ENCODE measurements at regions not wholly inside any gene's neighbourhood (a gene's known extent, or its start where the extent isn't known, plus 50 kb on each side); places are given as distances from the start of the nearest gene placed in this dataset.

DNA sequence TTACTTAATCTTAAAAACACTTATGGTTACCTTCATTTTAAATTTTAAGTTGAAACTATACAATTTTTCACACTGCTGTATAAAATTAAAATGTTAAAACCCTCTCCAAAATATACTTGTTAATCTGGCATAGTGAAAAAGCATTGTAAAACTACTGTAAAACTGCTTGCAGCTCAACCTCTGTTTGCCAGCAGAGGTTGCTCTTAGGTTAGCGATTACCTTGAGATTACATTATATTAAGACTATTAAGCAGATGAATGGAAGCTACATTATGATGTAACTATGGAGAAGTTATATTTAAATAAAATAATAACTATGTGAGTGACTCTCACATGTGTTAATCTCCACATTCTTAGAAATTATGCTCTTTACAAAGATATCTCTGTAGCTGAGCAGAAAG is 143.6 kb upstream of the SLITRK3 start:
- Histone ChIP-seq H3K9me3 (no peaks in the 10 kb centered on the region), H3K27ac (no peak overlapping the region), H3K4me3 (no peak overlapping the region), H3K27me3 (replicated peaks; ENCODE audit: insufficient read depth) (no peaks in the 10 kb centered on the region), H3K4me1 (replicated peaks) (no peaks in the 10 kb centered on the region), H3K36me3 (no peaks in the 10 kb centered on the region)
- no peak for DNase-seq (ENCODE audit: low spot score)
- intact Hi-C loops (cut with DNase I) = no loop called here
- WGBS = 17% methylated on average over 1 of the region's 1 CpG
- TF ChIP-seq, protein P1, sequence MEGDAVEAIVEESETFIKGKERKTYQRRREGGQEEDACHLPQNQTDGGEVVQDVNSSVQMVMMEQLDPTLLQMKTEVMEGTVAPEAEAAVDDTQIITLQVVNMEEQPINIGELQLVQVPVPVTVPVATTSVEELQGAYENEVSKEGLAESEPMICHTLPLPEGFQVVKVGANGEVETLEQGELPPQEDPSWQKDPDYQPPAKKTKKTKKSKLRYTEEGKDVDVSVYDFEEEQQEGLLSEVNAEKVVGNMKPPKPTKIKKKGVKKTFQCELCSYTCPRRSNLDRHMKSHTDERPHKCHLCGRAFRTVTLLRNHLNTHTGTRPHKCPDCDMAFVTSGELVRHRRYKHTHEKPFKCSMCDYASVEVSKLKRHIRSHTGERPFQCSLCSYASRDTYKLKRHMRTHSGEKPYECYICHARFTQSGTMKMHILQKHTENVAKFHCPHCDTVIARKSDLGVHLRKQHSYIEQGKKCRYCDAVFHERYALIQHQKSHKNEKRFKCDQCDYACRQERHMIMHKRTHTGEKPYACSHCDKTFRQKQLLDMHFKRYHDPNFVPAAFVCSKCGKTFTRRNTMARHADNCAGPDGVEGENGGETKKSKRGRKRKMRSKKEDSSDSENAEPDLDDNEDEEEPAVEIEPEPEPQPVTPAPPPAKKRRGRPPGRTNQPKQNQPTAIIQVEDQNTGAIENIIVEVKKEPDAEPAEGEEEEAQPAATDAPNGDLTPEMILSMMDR (IDR thresholded peaks at IDR 0.05) = no peak
- TF ChIP-seq POLR2A (IDR thresholded peaks at IDR 0.05) (no peak), POLR2AphosphoS5 (IDR thresholded peaks at IDR 0.05) (no peak)

- no peak overlapping the region for H3K4me3 ChIP-seq
- no peak for DNase-seq (ENCODE audit: low spot score)
- no peaks in the 10 kb centered on the region for H3K9me3 ChIP-seq
- no peaks in the 10 kb centered on the region for H3K36me3 ChIP-seq
- H3K27me3 ChIP-seq (replicated peaks; ENCODE audit: insufficient read depth) = no peaks in the 10 kb centered on the region
- H3K4me1 ChIP-seq (replicated peaks) = no peaks in the 10 kb centered on the region
- intact Hi-C loops (cut with DNase I) = no loop called here
- WGBS = 40% methylated on average over 1 of the region's 1 CpG
- no peak overlapping the region for H3K27ac ChIP-seq
- no peak for TF ChIP-seq POLR2A (IDR thresholded peaks at IDR 0.05)
- no peak for TF ChIP-seq POLR2AphosphoS5 (IDR thresholded peaks at IDR 0.05)
- TF ChIP-seq, protein P1 (IDR thresholded peaks at IDR 0.05) = no peak
Measured at GRCh38 chr3:165336786-165337185, 140.6 kb upstream of the SLITRK3 start.

Data from prostate gland (tissue), 2 donors.